ENCODE measurements at regions not wholly inside any gene's neighbourhood (a gene's known extent, or its start where the extent isn't known, plus 50 kb on each side); places are given as distances from the start of the nearest gene placed in this dataset.

DNA sequence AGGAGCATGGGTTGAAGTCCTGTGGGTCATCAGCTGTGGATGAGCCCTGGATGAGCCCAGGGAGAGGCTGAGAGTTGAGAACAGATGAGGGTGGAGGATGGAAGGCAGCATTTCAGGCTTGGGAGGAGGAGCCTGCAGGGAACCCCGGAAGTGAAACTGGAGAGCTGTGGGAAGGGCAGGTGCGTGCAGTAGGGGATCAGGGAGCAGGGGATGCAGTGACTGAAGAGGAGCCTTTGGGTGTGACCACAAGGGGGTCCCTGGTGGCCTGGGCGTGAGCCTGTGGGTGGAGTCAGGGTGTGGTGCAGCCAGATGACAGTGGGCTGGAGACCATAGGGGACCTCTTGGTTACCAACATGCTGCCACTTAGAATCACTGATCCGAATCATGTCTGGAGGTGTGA lies 115.5 kb downstream of the PAPOLA start:
- no peak for DNase-seq

DNA sequence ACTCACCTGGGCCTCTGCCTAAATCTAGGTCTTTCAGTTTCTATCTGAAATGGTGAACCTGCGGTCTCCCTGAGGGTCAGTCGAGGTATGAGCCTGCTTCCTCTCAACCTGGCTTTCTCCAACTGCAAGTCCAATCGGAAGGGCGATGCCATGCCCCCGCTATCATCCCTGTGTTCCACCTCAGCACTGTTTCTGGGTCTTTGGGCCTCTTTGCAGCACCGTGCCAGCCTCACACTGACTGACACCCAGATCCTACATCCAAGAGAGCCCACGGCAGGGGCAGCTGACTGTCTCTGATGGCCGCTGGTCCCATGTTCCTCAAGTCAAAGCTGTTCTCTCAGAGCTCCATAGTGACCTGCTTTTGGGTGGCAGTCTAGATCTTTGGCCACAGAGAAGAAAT lies 120.7 kb downstream of the PAPOLA start:
- no peak for DNase-seq

DNA sequence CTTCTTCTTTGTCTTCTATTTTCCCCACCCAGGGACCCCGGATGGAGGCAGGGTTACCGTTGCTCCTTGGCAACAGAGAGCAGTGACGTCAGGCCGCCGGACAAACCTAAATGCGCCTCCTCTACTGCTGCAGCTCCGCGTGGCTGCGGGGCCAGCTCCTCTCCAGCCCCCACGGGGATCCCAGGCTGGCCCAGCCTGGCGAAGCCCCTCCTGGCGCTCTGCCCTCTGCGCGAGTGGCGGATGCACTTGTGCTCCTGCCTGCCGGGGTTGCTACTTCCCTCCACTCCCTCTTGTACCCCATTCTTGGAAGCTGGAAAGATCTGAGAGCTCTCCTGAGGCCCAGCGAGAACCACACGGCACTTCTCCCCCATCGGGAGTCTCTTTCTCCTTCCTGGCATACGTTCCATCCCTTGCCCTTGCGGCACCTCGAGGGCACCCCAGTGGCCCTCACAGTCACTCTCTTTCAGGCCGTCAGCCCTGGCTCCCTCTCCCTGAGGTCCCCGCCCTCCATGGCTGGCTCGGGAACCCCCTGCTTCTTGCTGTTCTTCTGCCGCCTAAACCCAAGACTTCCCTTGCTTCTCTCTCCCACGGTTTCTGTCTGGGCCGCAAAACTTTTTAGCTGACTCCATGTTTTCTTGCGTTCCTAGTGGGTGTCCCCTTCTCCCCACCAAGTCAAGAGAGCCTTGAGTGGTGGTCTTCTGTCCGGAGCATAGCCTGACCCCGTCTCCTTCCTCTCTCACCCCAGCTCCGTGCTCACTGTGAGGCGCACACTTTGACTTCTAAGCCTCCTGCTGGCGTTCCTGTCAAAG lies 121.7 kb downstream of the PAPOLA start:
- no peak for DNase-seq

DNA sequence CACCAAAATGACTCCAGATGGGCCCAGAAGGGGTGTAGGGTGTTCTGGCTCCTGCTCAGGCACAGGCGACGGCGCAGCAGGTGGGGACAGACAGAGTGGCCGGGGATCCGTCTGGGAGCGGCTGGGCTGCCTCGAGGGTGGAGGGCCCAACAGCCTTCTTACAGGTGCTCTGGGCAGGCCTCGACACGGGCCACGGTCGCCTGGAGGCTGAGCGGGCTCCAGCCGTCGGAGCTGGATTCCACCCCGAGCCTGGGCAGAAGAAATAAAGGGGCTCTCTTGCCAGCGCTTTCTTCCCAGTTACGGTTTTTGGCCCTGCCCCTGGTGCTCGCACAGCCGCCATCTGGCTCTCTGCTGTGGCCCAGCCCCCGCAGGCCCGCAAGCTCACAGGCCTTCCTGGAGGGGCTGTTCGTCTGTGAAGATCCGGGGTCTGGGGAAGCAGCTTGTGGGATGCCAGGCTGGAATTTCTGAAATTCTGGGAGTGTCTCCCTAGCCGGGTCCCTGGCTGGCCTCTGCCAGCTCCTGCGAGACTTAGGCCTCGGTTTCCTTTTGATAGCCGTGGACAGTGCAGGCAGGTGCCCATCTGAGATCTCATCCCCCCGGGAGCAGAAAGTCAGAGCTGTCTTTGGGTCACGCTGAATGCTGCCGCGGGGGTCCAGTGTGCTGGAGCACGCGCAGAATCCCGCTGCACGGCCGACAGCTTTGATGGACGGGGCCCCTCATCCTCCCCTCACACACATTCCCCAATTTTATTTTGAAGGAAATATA lies 122.7 kb downstream of the PAPOLA start:
- no peak for DNase-seq

DNA sequence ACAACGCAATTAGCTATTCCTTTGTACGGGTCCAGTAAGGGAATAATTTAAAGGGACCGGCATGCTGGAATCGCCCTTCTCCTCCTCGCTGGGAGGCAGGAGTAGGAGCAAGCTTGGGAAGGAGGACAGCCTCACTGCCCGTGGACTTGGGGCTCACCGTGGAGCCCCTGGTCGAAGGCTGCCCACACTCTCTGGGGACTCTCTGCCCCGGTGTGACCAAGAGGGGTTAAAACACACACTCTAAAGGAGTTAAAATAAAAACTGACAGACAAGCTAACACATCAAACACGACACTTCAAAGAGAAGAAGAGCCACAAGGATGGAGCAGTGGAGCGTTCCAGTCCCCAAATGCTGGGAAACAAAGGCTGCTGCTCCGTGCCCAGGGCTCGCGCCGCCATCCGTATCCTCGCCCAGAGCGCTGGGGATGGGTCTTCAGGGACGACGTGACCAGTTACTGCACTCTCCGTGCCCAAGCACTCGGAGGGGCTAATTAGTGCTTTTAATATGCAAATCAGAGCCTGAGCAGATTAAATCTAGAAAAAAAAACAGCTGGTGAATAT lies 123.3 kb downstream of the PAPOLA start:
- DNase-seq, result no peak

DNA sequence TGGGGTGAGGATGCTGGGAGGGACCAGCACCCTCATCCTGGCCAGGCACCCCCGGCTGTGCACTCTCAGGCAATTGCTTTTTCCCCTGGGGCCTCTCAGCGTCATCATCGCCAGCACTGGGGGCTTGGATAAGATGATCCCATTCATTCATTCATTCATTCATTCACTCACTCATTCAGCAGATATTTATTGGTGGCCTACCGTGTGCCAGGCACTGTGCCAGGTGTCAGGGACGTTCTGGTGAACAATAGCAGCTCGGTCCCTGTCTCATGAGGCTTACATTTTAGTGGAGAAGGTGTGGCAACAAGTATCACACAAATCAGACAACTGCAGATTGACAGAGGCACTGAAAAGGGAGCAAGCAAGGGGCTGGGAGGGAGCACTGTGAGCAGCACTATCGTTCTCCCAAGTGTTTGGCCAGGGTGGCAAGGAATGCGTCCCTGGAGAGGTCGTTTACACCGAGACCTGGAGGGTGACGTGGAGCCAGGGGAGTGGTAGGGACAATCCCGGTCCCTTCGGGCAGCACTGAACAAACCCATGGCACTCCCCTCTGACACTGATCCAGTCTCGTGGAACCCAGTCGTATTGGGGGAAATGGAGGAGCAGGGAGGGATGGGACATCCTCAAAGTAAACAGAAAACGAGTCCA lies 124.1 kb downstream of the PAPOLA start:
- DNase-seq, result no peak

DNA sequence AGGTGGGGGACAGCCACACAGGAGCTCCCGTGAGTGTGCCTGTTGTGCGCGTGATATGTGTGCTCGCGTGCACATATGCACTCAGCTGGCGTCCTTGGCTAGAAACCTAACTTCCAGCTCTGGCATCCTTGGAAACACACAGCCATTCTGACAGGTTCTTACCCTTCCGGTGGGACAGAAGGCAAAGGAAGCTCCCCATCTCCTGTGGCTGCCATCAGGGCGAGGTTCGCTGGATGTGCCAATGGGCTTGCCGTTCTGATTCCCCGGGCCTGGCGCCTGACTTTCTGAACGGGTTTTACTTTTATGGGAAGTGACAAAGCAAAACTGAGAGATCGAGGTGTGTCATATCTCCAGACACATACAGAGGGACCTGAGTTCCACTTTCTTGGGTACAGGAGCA lies 124.7 kb downstream of the PAPOLA start:
- no peak for DNase-seq

DNA sequence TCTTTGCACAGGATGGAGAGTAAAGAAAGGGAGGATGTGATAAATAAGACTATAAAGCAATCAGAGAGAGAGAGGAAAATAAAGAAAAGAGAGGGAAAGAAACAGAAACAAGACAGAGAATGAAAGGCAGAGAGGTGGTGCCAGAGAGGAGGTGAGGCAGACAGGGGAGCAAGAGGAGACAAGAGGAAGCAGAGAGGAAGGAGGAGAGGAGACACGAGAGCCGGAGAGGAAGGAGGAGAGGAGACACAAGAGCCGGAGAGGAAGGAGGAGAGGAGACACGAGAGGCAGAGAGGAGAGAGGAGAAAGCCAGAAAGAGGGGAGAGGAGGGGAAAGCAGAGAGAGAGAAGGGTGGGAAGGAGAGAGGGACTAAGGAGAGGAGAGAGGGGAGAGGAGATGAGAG lies 125.2 kb downstream of the PAPOLA start:
- no peak for DNase-seq

DNA sequence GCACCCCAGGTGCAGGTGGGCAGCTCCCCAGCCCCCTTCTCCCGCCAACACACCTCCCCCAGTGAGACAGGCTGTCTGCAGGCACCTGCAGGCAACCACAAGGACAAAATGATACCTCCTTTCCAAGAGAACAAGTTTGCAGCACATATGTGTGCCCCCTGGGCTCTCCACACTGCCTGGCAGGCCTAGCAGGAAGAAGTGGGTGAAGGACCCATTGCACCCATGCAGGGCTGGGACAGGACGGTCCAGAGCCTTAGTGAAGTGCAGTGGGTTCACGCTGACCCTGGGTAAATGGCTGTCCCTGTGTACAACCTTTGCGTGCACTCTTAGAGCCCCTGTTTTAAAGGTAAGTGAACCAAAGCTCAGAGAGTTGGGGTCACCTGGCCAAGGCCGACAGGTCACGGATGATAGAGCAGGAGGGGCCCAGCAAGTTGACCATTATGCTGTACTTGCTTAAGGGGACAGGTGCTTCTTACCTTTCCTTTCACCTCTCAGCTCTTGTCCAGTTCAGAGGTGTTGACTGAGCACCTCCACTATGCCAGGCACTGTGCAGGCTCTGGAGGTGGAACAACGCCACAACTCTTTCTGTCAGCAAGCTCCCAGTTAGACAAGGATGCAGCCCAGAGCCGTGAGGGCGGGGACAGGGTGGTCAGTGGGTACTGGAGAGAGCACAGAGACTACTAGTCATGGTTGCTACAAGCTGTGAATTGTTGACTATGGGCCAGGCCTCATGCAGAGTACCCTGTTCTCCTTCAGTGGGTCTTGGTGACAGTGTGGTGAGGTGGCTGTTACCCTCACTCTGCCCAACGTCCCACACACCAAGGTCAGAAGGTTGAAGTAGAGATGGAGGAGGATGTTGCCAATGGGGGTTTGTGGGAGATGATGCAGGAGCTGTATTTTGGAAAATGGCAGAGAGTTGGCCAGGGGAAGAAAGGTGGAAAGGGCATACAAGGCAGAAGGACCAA lies 125.9 kb downstream of the PAPOLA start:
- no peak for DNase-seq

DNA sequence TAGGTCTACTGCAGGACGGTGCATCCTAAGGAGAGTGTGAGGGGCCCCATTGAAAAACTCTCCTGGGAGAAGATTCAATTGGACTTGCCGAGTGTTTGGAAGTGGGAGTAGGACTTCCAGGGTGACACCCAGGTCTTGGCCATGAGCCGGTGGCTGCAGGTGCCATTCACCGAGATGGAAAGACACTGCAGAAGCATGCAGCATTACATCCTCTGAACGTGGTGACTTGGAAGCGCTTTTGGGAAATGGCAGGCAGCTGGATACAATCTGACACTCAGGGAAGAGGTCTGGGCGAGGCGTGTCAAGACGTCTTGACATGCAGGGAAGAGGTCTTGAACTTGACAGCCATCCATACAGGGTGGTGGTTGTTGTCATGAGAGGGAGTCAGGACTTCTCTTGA lies 126.9 kb downstream of the PAPOLA start:
- no peak for DNase-seq

DNA sequence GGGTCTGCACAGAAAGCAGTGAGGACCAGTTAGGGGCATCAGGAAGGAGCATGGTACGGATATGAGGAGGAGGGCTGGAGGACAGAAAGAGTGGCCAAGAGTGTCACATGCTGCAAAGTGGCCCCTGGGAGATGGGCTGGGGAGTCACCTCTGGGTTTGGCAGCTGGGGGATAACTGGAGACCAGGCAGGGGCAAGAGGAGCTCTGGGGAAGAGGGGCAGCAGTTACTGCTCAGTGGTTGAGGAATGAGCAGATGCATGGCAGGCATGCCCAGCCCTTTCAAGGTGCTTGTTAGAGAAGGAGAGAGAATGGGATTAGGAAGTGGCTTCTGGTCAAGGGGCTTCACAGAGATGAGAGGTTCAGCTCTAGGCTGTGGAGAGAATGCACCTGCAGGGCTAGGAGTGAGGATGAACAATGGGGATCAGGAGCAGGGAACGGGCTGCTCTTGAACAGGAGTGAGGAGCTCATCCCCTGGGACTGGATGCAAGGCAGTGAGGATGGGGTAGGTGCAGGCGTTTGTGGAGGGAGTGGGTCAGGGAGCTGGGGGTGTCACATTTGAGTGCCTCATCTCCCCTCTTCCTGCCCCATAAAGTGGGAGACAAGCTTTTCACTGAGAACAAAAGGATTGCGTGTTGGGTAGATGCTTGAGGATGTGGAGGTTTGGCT lies 127.5 kb downstream of the PAPOLA start:
- DNase-seq, result no peak

DNA sequence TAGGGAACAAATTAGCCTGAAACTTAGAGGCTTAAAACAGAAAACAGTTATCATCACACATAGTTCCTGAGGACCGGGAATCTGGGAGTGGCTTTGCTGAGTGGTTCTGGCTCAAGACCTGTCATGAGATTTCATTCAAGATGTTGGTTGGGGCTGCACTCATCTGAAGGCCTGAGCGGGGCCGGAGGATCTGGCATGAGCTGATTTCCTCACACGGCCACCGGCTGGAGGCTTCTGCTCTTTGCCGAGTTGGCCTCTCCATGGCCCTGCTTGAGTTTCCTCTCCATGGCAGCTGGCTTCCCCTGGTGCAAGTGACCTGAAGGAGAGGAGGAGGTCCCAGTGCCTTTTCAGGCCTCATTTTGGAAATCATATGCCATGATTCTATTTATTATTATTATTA lies 128.1 kb downstream of the PAPOLA start:
- no peak for DNase-seq

DNA sequence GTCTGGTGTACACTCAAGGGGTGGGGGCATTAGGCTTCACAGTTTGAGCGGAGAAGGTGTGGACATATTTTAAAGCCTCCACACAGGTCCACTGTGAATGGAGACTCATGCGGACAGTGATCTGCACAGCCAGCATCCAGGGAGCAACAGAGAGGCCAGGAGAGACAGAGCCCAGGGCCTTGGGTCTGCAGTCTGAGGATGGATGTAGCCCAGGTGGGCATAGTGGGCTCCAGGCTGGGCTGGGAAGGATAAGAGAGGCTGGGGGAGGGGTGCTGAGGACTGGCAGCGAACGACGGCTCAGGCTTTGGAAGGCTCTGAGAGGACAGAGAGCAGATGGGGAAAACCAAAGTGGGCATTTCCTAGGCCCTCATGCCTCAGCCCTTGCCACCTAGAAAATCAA lies 128.8 kb downstream of the PAPOLA start:
- DNase-seq, result no peak

DNA sequence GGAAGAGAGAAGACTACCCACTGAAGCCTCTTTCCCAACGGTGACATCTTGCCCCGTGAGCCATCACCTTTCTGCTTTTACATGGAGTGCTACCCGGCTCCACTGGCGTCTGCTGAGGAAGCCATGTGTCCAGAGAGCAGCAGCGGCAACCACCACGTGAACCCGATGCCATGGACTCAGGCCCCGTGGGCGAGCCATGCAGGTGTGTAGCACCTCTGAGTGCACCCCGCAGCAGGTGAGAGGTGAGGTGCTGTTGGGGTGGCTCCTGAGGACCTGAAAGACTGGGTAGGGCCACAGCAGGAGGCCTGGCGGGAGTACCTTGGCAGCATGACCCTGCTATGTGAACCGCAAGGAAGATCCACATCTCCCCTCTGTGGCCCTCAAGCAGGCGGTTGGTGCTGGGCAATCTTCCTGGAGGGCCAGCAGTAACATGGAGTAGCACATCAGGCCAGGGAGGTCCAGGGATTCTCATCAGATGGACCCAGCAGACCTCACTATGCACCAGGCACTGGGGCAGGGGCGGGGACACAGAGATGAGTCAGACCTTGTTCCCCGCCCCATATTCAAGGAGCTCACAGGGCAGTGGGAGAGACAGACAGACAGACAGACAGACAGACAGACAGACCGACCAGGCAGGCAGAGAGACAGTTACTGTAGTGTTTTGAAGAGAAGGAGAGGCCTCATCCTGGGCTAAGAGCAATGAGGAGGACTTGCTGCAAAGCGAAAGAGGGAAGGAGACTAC lies 129.6 kb downstream of the PAPOLA start:
- no peak for DNase-seq

DNA sequence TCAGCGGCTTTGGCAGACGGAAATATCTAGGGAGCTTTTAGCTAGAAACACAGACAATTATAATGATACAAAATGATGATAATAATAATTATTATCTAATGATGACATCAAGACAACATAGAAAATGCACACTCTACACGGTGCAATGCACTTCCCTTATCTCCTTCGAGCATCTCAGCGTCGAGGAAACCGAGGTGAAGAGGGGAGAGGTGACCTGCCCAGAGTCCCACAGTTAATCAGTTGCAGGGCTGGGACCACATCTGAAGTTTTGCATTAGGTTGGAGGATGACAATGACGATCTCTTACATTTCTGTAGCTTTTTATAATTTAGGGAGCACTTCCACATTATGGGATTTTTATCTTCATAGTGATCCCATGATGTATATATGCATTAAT lies 130.2 kb downstream of the PAPOLA start:
- no peak for DNase-seq

DNA sequence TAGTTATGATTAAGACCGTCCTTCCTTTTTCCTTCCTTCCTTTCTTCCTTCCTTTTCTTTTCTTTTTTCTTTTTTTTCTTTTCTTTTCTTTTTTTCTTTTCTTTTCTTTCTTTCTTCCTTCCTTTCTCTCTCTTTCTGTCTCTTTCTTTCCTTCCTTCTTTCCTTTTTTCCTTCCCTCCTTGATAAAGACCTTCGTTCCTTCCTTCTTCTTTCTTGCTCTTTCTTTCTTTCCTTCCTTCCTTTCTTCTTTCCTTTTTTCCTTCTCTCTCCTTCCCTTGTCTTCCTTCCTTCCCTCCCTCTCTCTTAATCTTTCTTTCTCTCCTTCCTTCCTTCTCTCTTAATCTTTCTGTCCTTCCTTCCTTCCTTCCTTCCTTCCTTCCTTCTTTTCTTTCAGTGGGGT lies 130.9 kb downstream of the PAPOLA start:
- DNase-seq, result no peak

DNA sequence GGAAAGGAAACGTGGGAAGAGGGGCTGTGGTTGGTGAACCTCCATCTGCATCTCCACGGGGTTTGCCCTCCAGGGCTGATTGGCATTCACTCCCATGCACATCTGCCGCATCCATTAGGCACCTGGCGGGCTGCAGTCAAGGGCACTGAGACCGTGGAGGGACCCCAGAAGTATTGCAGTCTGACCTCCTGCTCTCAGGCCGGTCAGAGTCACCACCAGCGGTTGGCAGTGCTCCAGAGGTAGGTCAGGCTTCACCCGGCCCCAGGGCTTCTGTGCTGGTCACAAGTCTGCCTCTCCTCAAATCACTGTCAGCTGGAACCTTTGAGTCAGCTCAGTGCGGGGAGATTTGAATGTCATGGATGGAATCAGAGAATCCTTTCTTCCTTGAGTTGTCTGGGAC lies 132.3 kb downstream of the PAPOLA start:
- DNase-seq, result no peak

DNA sequence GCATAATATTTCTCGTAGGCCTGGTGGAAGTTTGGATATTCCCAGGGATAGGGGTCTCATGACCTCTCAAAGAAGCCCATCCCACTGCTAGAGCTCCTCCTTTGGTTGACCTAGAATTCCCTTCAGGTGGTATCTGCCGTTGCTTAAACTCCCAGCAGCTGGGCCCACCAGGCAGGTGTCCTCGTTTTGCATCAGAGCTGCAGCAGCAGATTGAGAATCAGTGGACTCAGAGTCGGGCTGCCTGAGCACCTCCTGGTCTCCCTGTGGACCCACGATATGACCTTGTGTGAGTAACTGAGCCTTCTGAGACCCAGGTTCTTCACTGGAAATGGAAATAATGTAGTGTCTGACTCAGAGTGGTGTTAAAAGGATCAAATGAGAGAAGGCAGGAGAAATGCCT lies 132.7 kb downstream of the PAPOLA start:
- DNase-seq, result no peak

DNA sequence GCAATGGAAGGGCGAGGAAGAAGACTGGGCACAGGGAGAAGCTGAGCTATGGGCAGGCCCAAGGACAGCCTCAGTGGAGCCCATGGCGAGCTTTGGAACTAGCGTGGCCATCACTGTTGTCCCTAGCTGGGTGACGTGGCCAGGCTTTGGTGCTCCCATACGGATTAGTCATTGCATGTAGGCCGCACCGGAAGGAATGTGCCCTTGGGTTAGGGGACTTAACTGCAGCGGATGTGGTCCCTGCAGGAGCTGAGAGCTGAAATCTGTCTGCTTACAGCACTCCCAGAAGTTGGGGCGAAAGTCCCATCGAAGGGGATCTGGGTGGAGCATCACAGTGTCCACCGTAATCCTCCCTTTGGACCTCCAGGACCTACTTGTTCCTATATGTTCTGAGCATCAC lies 133.7 kb downstream of the PAPOLA start:
- DNase-seq, result no peak

DNA sequence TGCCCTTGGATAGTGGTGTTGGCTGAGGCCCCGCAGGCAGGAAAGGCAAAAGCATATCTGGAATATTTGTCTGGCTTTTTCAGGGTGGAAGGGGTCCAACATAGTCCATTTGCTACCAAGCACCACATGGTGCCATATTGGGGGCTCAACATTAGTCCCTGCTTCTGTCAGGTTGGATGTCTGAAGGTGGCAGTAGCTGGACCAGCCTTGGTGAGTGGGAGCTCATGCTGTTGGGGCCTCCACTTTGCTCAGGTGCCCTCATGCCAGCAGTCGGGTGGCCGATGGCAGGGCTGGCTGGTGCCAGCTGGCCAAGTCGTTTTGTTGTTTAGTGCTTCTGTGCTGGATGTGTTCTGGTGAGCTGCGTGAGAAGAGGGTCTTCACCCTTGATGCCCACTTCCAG lies 135.3 kb downstream of the PAPOLA start:
- DNase-seq, result no peak
